ENCODE measurements at regions not wholly inside any gene's neighbourhood (a gene's known extent, or its start where the extent isn't known, plus 50 kb on each side); places are given as distances from the start of the nearest gene placed in this dataset.

DNA sequence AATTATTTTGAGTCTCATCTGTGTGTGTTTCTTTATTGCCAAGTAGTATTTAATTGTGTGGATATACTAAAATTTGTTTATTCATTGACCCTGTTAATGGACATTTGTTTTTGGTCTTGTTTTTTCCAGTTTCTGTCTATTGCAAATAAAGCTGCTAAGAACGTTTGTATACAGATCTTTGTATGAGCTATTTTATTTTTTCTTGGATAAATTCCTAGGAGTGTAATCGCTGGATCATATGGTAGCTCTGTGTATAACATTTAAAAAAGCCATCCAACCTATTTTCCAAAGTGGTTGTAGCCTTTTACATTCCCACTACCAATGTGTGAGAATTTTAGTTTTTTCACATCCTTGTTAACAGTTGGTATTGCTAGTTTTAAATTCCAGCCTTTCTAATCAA is 382.7 kb upstream of the USP24 start:
- DNase-seq (no peak), ATAC-seq (replicated peaks in 1 of 4) (no peak)
- Histone ChIP-seq H3K27me3 (replicated peaks in 1 of 2; ENCODE audit: control insufficient read depth in 2 of 2, extremely low read depth in 1 of 2, insufficient read depth in 2 of 2, low read length in 1 of 2) (no peaks in the 10 kb centered on the region), H3K9me3 (no peaks in the 10 kb centered on the region), H3K27ac (ENCODE audit: low read length) (no peak overlapping the region), H3K4me1 (ENCODE audit: control insufficient read depth in 1 of 2, extremely low read depth in 1 of 2, insufficient read depth in 2 of 2, low read length in 2 of 2) (no peaks in the 10 kb centered on the region), H3K4me3 (ENCODE audit: control insufficient read depth in 1 of 2, extremely low read depth in 1 of 2, low read length in 1 of 2) (no peak overlapping the region), H3K36me3 (ENCODE audit: control insufficient read depth in 2 of 2, extremely low read depth in 1 of 2, insufficient read depth in 1 of 2, low read length in 1 of 2) (no peaks in the 10 kb centered on the region)
- no peak overlapping the region for H3K4me3 Mint-ChIP-seq
- ChIA-PET CTCF (no interaction called here), POLR2A (no interaction called here)
- no peak overlapping the region for H3K27ac Mint-ChIP-seq
- H3K36me3 Mint-ChIP-seq, result no peaks in the 10 kb centered on the region
- H3K27me3 Mint-ChIP-seq, result peaks cover 7 to 19% of the 10 kb centered on the region in 2 donors
- no peaks in the 10 kb centered on the region for H3K4me1 Mint-ChIP-seq
- WGBS (ENCODE audit: insufficient coverage), result no CpG with 5 or more reads among the region's 2 CpGs
- H3K9me3 Mint-ChIP-seq, result peaks cover 4 to 9% (median 8%) of the 10 kb centered on the region in 3 donors

DNA sequence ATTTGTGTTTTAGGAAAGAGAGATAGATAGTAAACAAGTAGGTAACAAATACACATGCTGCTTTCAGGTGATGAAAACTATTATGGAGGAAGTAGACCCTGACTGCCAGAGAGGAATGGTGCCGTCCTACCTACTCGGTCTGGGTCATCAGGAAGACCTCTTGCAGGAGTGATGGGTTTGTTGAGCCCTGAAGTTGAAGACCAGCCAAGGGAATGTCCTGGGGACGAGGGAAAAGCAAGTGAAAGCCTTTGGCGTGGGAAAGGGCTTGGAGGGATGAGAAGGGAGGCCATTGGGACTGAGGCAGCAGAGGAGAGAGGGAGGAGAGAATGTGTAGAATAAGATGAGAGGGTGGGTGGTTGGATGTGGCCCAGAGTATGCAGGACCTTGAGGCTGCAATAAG is 379.5 kb upstream of the USP24 start:
- peaks cover 4 to 9% (median 8%) of the 10 kb centered on the region in 3 donors for H3K9me3 Mint-ChIP-seq
- no peak overlapping the region for H3K27ac ChIP-seq (ENCODE audit: low read length)
- 62% methylated on average over 4 of the region's 4 CpGs for WGBS (ENCODE audit: insufficient coverage)
- peaks cover 2 to 7% of the 10 kb centered on the region in 2 donors for H3K27me3 Mint-ChIP-seq
- ATAC-seq (replicated peaks in 1 of 4) (no peak), DNase-seq (no peak)
- POLR2A ChIA-PET, result no interaction called here
- no peak overlapping the region for H3K27ac Mint-ChIP-seq
- no peaks in the 10 kb centered on the region for H3K4me1 ChIP-seq (ENCODE audit: control insufficient read depth in 1 of 2, extremely low read depth in 1 of 2, insufficient read depth in 2 of 2, low read length in 2 of 2)
- H3K9me3 ChIP-seq, result no peaks in the 10 kb centered on the region
- no peak overlapping the region for H3K4me3 ChIP-seq (ENCODE audit: control insufficient read depth in 1 of 2, extremely low read depth in 1 of 2, low read length in 1 of 2)
- CTCF ChIA-PET, result no interaction called here
- H3K36me3 Mint-ChIP-seq, result no peaks in the 10 kb centered on the region
- H3K4me1 Mint-ChIP-seq, result no peaks in the 10 kb centered on the region
- H3K27me3 ChIP-seq (replicated peaks in 1 of 2; ENCODE audit: control insufficient read depth in 2 of 2, extremely low read depth in 1 of 2, insufficient read depth in 2 of 2, low read length in 1 of 2), result no peaks in the 10 kb centered on the region
- no peak overlapping the region for H3K4me3 Mint-ChIP-seq
- H3K36me3 ChIP-seq (ENCODE audit: control insufficient read depth in 2 of 2, extremely low read depth in 1 of 2, insufficient read depth in 1 of 2, low read length in 1 of 2), result no peaks in the 10 kb centered on the region

DNA sequence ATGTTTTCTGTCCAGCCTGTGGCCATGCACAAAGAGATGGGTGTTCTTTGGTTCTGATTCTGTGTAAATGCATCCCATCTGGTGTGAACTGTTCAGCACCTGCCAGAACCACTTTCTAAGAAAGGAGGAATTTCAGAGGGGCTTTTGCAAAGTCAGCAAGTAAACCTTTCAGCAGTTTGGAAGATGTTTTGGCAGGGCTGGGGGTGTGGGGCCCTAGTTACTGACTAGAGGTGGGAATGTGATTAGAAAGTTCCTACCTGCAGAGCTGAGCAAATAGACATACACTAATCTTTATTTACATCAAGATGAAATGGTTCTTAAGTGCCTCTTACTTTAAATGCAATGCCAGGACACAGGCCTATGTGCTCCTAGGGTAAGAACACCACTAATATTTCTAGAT is 378.1 kb upstream of the USP24 start:
- no peaks in the 10 kb centered on the region for H3K9me3 ChIP-seq
- H3K4me1 ChIP-seq (ENCODE audit: control insufficient read depth in 1 of 2, extremely low read depth in 1 of 2, insufficient read depth in 2 of 2, low read length in 2 of 2), result no peaks in the 10 kb centered on the region
- H3K4me3 ChIP-seq (ENCODE audit: control insufficient read depth in 1 of 2, extremely low read depth in 1 of 2, low read length in 1 of 2), result no peak overlapping the region
- Mint-ChIP-seq H3K4me1 (no peaks in the 10 kb centered on the region), H3K4me3 (no peak overlapping the region), H3K36me3 (no peaks in the 10 kb centered on the region), H3K27me3 (peaks cover 0 to 7% of the 10 kb centered on the region in 2 donors), H3K9me3 (peaks cover 4 to 9% (median 8%) of the 10 kb centered on the region in 3 donors), H3K27ac (no peak overlapping the region)
- ChIA-PET POLR2A (no interaction called here), CTCF (no interaction called here)
- DNase-seq (no peak), ATAC-seq (replicated peaks in 1 of 4) (no peak)
- no peaks in the 10 kb centered on the region for H3K27me3 ChIP-seq (replicated peaks in 1 of 2; ENCODE audit: control insufficient read depth in 2 of 2, extremely low read depth in 1 of 2, insufficient read depth in 2 of 2, low read length in 1 of 2)
- H3K36me3 ChIP-seq (ENCODE audit: control insufficient read depth in 2 of 2, extremely low read depth in 1 of 2, insufficient read depth in 1 of 2, low read length in 1 of 2), result no peaks in the 10 kb centered on the region
- no peak overlapping the region for H3K27ac ChIP-seq (ENCODE audit: low read length)

DNA sequence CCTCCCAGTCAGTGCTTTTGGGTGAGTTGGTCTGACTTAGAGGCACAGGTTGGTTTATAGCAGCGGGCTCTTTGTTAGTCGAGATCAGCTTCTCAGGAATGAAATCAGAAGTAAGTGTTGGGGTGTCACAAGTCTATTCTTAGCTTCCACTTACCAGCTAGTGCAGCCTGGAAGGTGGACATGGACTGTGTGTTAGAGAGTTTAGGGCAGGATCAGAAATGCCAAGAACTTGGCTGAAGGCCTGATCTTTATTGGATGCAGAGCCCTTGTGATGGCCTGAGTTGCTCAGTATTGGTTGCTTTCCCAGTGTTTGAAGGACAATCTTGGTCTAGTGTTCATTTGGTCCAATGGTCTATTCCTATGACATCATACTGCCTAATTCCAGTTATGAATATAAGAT is 377.0 kb upstream of the USP24 start:
- H3K27ac ChIP-seq (ENCODE audit: low read length), result no peak overlapping the region

DNA sequence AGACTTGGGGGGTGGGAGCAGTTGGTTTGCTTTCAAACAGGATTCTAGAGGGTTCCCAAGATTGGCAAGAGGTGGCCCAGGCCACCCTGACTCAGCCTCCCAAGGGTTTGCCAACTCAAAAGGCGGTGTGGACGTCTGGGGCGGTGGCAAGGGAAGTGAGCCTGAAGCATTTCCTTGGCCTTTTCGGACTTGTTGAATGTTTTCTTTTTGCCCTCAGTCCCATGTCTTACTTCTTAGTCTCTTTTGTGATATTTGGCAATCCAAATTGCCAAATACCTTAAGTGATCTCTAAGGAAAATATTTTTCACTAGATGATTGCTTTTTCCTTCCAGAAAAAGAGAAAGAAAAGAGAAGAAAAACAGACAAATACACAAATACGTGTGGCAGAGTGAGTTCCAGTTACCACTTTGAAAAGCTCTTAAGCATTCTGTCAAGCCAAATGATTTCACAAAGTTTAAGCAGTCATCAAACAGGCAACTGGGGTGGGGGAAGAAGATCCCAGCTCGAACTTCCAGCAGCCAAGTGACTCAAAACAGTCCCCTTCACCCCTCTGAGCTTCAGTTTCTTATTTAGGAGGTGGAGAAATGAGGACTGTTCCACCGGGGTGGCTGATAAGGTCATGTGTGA is 374.6 kb upstream of the USP24 start:
- DNase-seq (no peak), ATAC-seq (replicated peaks in 1 of 4) (no peak)
- Mint-ChIP-seq H3K4me1 (no peaks in the 10 kb centered on the region), H3K27ac (no peak overlapping the region), H3K4me3 (no peak overlapping the region), H3K9me3 (no peaks in the 10 kb centered on the region), H3K27me3 (peaks cover 7 to 12% of the 10 kb centered on the region in 2 donors), H3K36me3 (no peaks in the 10 kb centered on the region)
- no peak overlapping the region for H3K4me3 ChIP-seq (ENCODE audit: control insufficient read depth in 1 of 2, extremely low read depth in 1 of 2, low read length in 1 of 2)
- POLR2A ChIA-PET, result no interaction called here
- H3K27me3 ChIP-seq (replicated peaks in 1 of 2; ENCODE audit: control insufficient read depth in 2 of 2, extremely low read depth in 1 of 2, insufficient read depth in 2 of 2, low read length in 1 of 2), result no peaks in the 10 kb centered on the region
- no peaks in the 10 kb centered on the region for H3K4me1 ChIP-seq (ENCODE audit: control insufficient read depth in 1 of 2, extremely low read depth in 1 of 2, insufficient read depth in 2 of 2, low read length in 2 of 2)
- no peak overlapping the region for H3K27ac ChIP-seq (ENCODE audit: low read length)
- CTCF ChIA-PET, result no interaction called here
- H3K9me3 ChIP-seq, result no peaks in the 10 kb centered on the region
- no CpG with 5 or more reads among the region's 7 CpGs for WGBS (ENCODE audit: insufficient coverage)
- H3K36me3 ChIP-seq (ENCODE audit: control insufficient read depth in 2 of 2, extremely low read depth in 1 of 2, insufficient read depth in 1 of 2, low read length in 1 of 2), result no peaks in the 10 kb centered on the region

More for the DNA sequence above, 377.0 kb upstream of the USP24 start:
- no CpG with 5 or more reads among the region's 2 CpGs for WGBS (ENCODE audit: insufficient coverage)
- ATAC-seq (replicated peaks in 1 of 4) (no peak), DNase-seq (no peak)
- Mint-ChIP-seq H3K36me3 (no peaks in the 10 kb centered on the region), H3K4me3 (no peak overlapping the region), H3K27ac (no peak overlapping the region), H3K27me3 (peaks cover 3 to 7% of the 10 kb centered on the region in 2 donors), H3K9me3 (peaks cover 4 to 8% (median 8%) of the 10 kb centered on the region in 3 donors), H3K4me1 (no peaks in the 10 kb centered on the region)
- Histone ChIP-seq H3K27me3 (replicated peaks in 1 of 2; ENCODE audit: control insufficient read depth in 2 of 2, extremely low read depth in 1 of 2, insufficient read depth in 2 of 2, low read length in 1 of 2) (no peaks in the 10 kb centered on the region), H3K36me3 (ENCODE audit: control insufficient read depth in 2 of 2, extremely low read depth in 1 of 2, insufficient read depth in 1 of 2, low read length in 1 of 2) (no peaks in the 10 kb centered on the region), H3K4me3 (ENCODE audit: control insufficient read depth in 1 of 2, extremely low read depth in 1 of 2, low read length in 1 of 2) (no peak overlapping the region), H3K9me3 (no peaks in the 10 kb centered on the region), H3K4me1 (ENCODE audit: control insufficient read depth in 1 of 2, extremely low read depth in 1 of 2, insufficient read depth in 2 of 2, low read length in 2 of 2) (no peaks in the 10 kb centered on the region)
- CTCF ChIA-PET, result no interaction called here
- POLR2A ChIA-PET, result no interaction called here

DNA sequence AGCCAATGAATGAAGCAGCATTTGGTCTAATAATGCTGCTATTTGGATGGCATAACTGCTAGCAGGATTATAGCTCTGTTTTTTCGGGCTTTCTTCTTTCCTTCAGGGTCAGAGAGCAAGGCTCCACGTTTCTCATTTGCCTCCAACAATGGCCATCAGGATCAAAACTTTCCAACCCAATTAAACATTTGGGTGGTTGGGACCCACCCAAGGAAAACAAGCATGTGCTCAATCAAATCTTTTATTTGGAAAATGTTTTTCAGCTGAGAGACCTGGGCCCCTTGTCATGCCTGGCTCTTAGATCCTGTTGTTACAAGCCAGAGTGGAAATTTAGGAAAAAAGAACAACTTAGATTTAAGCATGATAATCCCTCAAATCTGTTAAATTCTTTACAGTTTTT is 373.1 kb upstream of the USP24 start:
- H3K27me3 ChIP-seq (replicated peaks in 1 of 2; ENCODE audit: control insufficient read depth in 2 of 2, extremely low read depth in 1 of 2, insufficient read depth in 2 of 2, low read length in 1 of 2), result no peaks in the 10 kb centered on the region
- H3K4me1 Mint-ChIP-seq, result no peaks in the 10 kb centered on the region
- no peaks in the 10 kb centered on the region for H3K36me3 Mint-ChIP-seq
- H3K9me3 Mint-ChIP-seq, result no peaks in the 10 kb centered on the region
- ChIA-PET CTCF (no interaction called here), POLR2A (no interaction called here)
- no peaks in the 10 kb centered on the region for H3K9me3 ChIP-seq
- H3K4me1 ChIP-seq (ENCODE audit: control insufficient read depth in 1 of 2, extremely low read depth in 1 of 2, insufficient read depth in 2 of 2, low read length in 2 of 2), result no peaks in the 10 kb centered on the region
- no peak overlapping the region for H3K27ac ChIP-seq (ENCODE audit: low read length)
- WGBS (ENCODE audit: insufficient coverage), result 33% methylated on average over 1 of the region's 2 CpGs
- peaks cover 8 to 20% of the 10 kb centered on the region in 2 donors for H3K27me3 Mint-ChIP-seq
- no peak overlapping the region for H3K4me3 Mint-ChIP-seq
- no peak overlapping the region for H3K27ac Mint-ChIP-seq
- DNase-seq, result no peak
- no peak for ATAC-seq (replicated peaks in 1 of 4)
- no peak overlapping the region for H3K4me3 ChIP-seq (ENCODE audit: control insufficient read depth in 1 of 2, extremely low read depth in 1 of 2, low read length in 1 of 2)
- H3K36me3 ChIP-seq (ENCODE audit: control insufficient read depth in 2 of 2, extremely low read depth in 1 of 2, insufficient read depth in 1 of 2, low read length in 1 of 2), result no peaks in the 10 kb centered on the region

DNA sequence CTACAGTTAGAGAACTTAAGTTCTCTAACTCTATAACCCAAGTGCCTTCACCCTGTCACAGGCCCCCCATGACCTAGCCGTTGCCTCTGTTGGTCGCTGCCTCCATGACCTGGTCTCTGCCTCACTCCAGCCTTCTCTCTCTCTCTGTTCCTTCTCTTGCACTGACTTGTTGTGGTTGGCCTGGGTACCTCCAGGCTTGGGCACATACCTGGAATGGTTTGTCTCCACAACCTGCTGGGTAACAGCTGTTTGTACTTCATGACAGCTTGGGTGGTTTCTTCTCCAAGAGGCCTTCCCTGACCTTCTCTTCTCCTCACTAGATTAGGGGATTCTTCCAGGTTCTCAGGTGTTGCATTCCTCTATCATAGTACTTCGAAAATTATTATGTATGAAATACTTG is 371.6 kb upstream of the USP24 start:
- no CpG with 5 or more reads among the region's 3 CpGs for WGBS (ENCODE audit: insufficient coverage)
- Histone ChIP-seq H3K9me3 (no peaks in the 10 kb centered on the region), H3K4me3 (ENCODE audit: control insufficient read depth in 1 of 2, extremely low read depth in 1 of 2, low read length in 1 of 2) (no peak overlapping the region), H3K4me1 (ENCODE audit: control insufficient read depth in 1 of 2, extremely low read depth in 1 of 2, insufficient read depth in 2 of 2, low read length in 2 of 2) (no peaks in the 10 kb centered on the region), H3K27ac (ENCODE audit: low read length) (no peak overlapping the region), H3K27me3 (replicated peaks in 1 of 2; ENCODE audit: control insufficient read depth in 2 of 2, extremely low read depth in 1 of 2, insufficient read depth in 2 of 2, low read length in 1 of 2) (no peaks in the 10 kb centered on the region), H3K36me3 (ENCODE audit: control insufficient read depth in 2 of 2, extremely low read depth in 1 of 2, insufficient read depth in 1 of 2, low read length in 1 of 2) (no peaks in the 10 kb centered on the region)
- no peaks in the 10 kb centered on the region for H3K9me3 Mint-ChIP-seq
- POLR2A ChIA-PET, result interaction anchor here in 1 of 2 donors (0.5 kb wide), 1 partner anchor 239 kb away, joined by 3 read pairs; no protein-coding TSS in a partner anchor
- no peaks in the 10 kb centered on the region for H3K4me1 Mint-ChIP-seq
- no peak overlapping the region for H3K27ac Mint-ChIP-seq
- ATAC-seq (replicated peaks in 1 of 4) (no peak), DNase-seq (no peak)
- no peaks in the 10 kb centered on the region for H3K36me3 Mint-ChIP-seq
- H3K4me3 Mint-ChIP-seq, result no peak overlapping the region
- CTCF ChIA-PET, result no interaction called here
- H3K27me3 Mint-ChIP-seq, result peaks cover 12 to 26% of the 10 kb centered on the region in 2 donors
